B cell (primary cell): ENCODE measurements at regions not wholly inside any gene's neighbourhood (a gene's known extent, or its start where the extent isn't known, plus 50 kb on each side); places are given as distances from the start of the nearest gene placed in this dataset.

Experiments
- ATAC-seq: fragments of 200-7000 bp; cut with Tn5 transposase; one replicate; pipeline ENCODE4 v1.10.0; 2021; ENCODE audit warnings: low read depth, mild to moderate bottlenecking, moderate number of reproducible peaks, moderate library complexity
- CTCF ChIA-PET: fragments of 350-600 bp; sonication (Branson Sonifier 250); formaldehyde crosslinking; loops from one replicate; lab custom pipeline; 2021; ENCODE audit warnings: antibody characterized with exemption, inconsistent platforms; lab: Charles Lee
- POLR2A ChIA-PET: fragments of 350-600 bp; sonication (Branson Sonifier 250); formaldehyde crosslinking; loops from one replicate; lab custom pipeline; 2021; ENCODE audit warnings: antibody characterized with exemption; lab: Charles Lee
- DNase-seq: peaks from one replicate; pipeline ENCODE4 v3.0.0; 2013
- H2AFZ ChIP-seq: 2 replicates; pipeline ENCODE4 v1.6.1; 2012; ENCODE audit warnings: mild to moderate bottlenecking, low read depth, low read length; ENCODE audit not compliant: insufficient read depth, poor library complexity, severe bottlenecking
- H3K27ac ChIP-seq, 2 donors: 1 replicate in 1 of 2; 2 replicates in 1 of 2; pipeline ENCODE4 v1.5.1; 2012 to 2013; ENCODE audit warnings: low read length in 2 of 2, mild to moderate bottlenecking in 2 of 2, moderate library complexity in 1 of 2
- H3K27me3 ChIP-seq, 4 experiments: fragments of 200-600 bp in 1 of 4; sonication (generic) in 1 of 4; replicated peaks in 1 of 4; 1 replicate in 2 of 4; 2 replicates in 2 of 4; pipeline versions ENCODE4 v1.6.1 to v1.7.0; 2013 to 2016; ENCODE audit warnings: low read length in 3 of 4, mild to moderate bottlenecking in 2 of 4, mixed read lengths in 1 of 4, moderate library complexity in 1 of 4; ENCODE audit not compliant: insufficient read depth in 4 of 4, control insufficient read depth in 3 of 4; ENCODE audit errors: control extremely low read depth in 1 of 4
- H3K36me3 ChIP-seq, 2 experiments: replicated peaks in 1 of 2; 1 replicate in 1 of 2; 2 replicates in 1 of 2; pipeline versions ENCODE4 v1.6.1 to v1.7.1; 2013; ENCODE audit warnings: low read length in 1 of 2; ENCODE audit not compliant: insufficient read depth in 2 of 2, control insufficient read depth in 1 of 2; ENCODE audit errors: control extremely low read depth in 1 of 2, extremely low read depth in 1 of 2
- H3K4me1 ChIP-seq, 2 donors: fragments of 200-600 bp in 1 of 2; sonication (generic) in 1 of 2; 1 replicate in 1 of 2; 2 replicates in 1 of 2; pipeline versions ENCODE4 v1.5.1 to v1.6.1; 2013 to 2017; ENCODE audit warnings: low read length in 2 of 2; ENCODE audit not compliant: control insufficient read depth in 2 of 2, insufficient read depth in 2 of 2
- H3K4me2 ChIP-seq: replicated peaks from 2 replicates; pipeline ENCODE3; 2012; ENCODE audit warnings: mild to moderate bottlenecking, low read depth, low read length; ENCODE audit not compliant: poor library complexity, severe bottlenecking
- H3K4me3 ChIP-seq, 5 experiments: fragments of 200-600 bp in 1 of 5; sonication (generic) in 1 of 5; 1 replicate in 3 of 5; 2 replicates in 2 of 5; pipeline versions ENCODE4 v1.5.1 to v1.7.0; 2011 to 2016; ENCODE audit warnings: low read length in 4 of 5, mild to moderate bottlenecking in 4 of 5, low read depth in 2 of 5, control low read depth in 1 of 5, moderate library complexity in 1 of 5; ENCODE audit not compliant: insufficient read depth in 1 of 5; ENCODE audit errors: control extremely low read depth in 1 of 5, extremely low read depth in 1 of 5
- H3K79me2 ChIP-seq: fragments of 200-600 bp; sonication (generic); one replicate; pipeline ENCODE4 v1.6.0; 2016; ENCODE audit warnings: low read length; ENCODE audit not compliant: control insufficient read depth, insufficient read depth
- H3K9ac ChIP-seq: fragments of 200-600 bp; sonication (generic); 2 replicates; pipeline ENCODE4 v1.6.1; 2017; ENCODE audit warnings: mild to moderate bottlenecking, low read length, moderate library complexity
- H3K9me3 ChIP-seq, 3 donors: one replicate each; pipeline versions ENCODE4 v1.6.1 to v1.7.1; 2013; ENCODE audit warnings: low read length in 2 of 3; ENCODE audit not compliant: control insufficient read depth in 2 of 3, insufficient read depth in 1 of 3; ENCODE audit errors: control extremely low read depth in 1 of 3
- H4K20me1 ChIP-seq: 2 replicates; pipeline ENCODE4 v1.6.0; 2012; ENCODE audit warnings: mild to moderate bottlenecking, low read length; ENCODE audit not compliant: insufficient read depth, control insufficient read depth, poor library complexity, severe bottlenecking
- H3K27ac Mint-ChIP-seq: one replicate; pipeline ENCODE4 v1.8.0; 2021; ENCODE audit warnings: mixed read lengths
- H3K27me3 Mint-ChIP-seq: one replicate; pipeline ENCODE4 v1.8.0; 2021; ENCODE audit warnings: mixed read lengths
- H3K4me1 Mint-ChIP-seq: one replicate; pipeline ENCODE4 v1.8.0; 2021; ENCODE audit warnings: mixed read lengths
- H3K4me3 Mint-ChIP-seq: one replicate; pipeline ENCODE4 v1.8.0; 2021; ENCODE audit warnings: mixed read lengths
- H3K9me3 Mint-ChIP-seq: one replicate; pipeline ENCODE4 v1.8.0; 2022; ENCODE audit warnings: mixed read lengths; ENCODE audit not compliant: insufficient read depth
- EZH2 ChIP-seq: IDR thresholded peaks from 2 replicates; pipeline ENCODE4 v1.6.1; 2012; ENCODE audit warnings: borderline replicate concordance, low read depth, mild to moderate bottlenecking, moderate library complexity, low read length; ENCODE audit not compliant: insufficient read depth, poor library complexity, severe bottlenecking
- WGBS: methylation state at CpG from one replicate; pipeline ENCODE4 v1.1.5; 2013; ENCODE audit warnings: missing lambda C conversion rate; ENCODE audit not compliant: insufficient coverage; 5-methylcytosine and 5-hydroxymethylcytosine counted together
- intact Hi-C: fragments of 100-400 bp; cut with micrococcal nuclease; formaldehyde crosslinking; loops from one replicate; pipeline ENCODE4 v1.10.0; 2022
- TF ChIP-seq, protein P1 (sequence below): fragments of 200-600 bp; IDR thresholded peaks from one replicate; pipeline ENCODE4 v1.8.0; 2022; ENCODE audit warnings: antibody characterized with exemption, mild to moderate bottlenecking

DNA sequence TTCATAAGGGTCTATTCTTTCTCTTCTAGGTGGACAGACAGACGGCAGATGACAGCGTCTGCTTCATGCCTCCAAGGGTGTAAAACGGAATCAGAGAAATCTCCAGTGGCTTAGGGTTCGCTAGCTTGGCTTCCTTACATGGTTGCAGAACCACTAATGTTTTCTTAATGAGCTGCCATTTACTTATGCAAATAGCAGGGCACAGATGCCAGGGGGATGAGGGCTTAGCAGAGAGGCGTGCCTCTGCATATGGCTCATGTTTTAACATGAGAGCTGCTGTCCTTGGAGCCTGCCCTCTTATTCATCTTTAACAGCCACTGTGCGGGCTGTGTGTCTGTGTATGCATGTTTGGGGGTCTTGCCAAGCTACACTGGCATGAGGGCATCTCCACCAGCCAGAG lies 119.6 kb downstream of the IER5 start:
- CTCF ChIA-PET, result no interaction called here
- peaks cover 24% of the 10 kb centered on the region for H3K27me3 Mint-ChIP-seq
- no peaks in the 10 kb centered on the region for H3K9me3 Mint-ChIP-seq
- Histone ChIP-seq H3K9ac (no peak overlapping the region), H3K4me2 (no peak overlapping the region), H4K20me1 (no peaks in the 10 kb centered on the region), H3K9me3 (no peaks in the 10 kb centered on the region), H2AFZ (no peak overlapping the region), H3K36me3 (no peaks in the 10 kb centered on the region), H3K79me2 (no peaks in the 10 kb centered on the region), H3K4me1 (no peaks in the 10 kb centered on the region), H3K4me3 (no peak overlapping the region), H3K27me3 (no peaks in the 10 kb centered on the region), H3K27ac (no peak overlapping the region)
- DNase-seq (no peak), ATAC-seq (no peak)
- intact Hi-C loops, result no loop called here
- H3K4me3 Mint-ChIP-seq, result no peak overlapping the region
- no peaks in the 10 kb centered on the region for H3K4me1 Mint-ChIP-seq
- no peak overlapping the region for H3K27ac Mint-ChIP-seq
- 90% methylated on average over 5 of the region's 6 CpGs for WGBS
- POLR2A ChIA-PET, result no interaction called here
- TF ChIP-seq, protein P1, sequence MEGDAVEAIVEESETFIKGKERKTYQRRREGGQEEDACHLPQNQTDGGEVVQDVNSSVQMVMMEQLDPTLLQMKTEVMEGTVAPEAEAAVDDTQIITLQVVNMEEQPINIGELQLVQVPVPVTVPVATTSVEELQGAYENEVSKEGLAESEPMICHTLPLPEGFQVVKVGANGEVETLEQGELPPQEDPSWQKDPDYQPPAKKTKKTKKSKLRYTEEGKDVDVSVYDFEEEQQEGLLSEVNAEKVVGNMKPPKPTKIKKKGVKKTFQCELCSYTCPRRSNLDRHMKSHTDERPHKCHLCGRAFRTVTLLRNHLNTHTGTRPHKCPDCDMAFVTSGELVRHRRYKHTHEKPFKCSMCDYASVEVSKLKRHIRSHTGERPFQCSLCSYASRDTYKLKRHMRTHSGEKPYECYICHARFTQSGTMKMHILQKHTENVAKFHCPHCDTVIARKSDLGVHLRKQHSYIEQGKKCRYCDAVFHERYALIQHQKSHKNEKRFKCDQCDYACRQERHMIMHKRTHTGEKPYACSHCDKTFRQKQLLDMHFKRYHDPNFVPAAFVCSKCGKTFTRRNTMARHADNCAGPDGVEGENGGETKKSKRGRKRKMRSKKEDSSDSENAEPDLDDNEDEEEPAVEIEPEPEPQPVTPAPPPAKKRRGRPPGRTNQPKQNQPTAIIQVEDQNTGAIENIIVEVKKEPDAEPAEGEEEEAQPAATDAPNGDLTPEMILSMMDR, result no peak
- no peak for TF ChIP-seq EZH2

- Histone ChIP-seq H3K9me3 (no peaks in the 10 kb centered on the region), H2AFZ (no peak overlapping the region), H3K4me1 (no peaks in the 10 kb centered on the region), H3K36me3 (no peaks in the 10 kb centered on the region), H3K4me2 (no peak overlapping the region), H3K4me3 (no peak overlapping the region), H3K27ac (no peak overlapping the region), H3K79me2 (no peaks in the 10 kb centered on the region), H4K20me1 (no peaks in the 10 kb centered on the region), H3K27me3 (no peaks in the 10 kb centered on the region), H3K9ac (no peak overlapping the region)
- POLR2A ChIA-PET, result no interaction called here
- CTCF ChIA-PET, result no interaction called here
- DNase-seq (no peak), ATAC-seq (no peak)
- H3K27ac Mint-ChIP-seq, result no peak overlapping the region
- no peak for TF ChIP-seq EZH2
- TF ChIP-seq, protein P1, result no peak
- intact Hi-C loops, result no loop called here
- no peaks in the 10 kb centered on the region for H3K9me3 Mint-ChIP-seq
- no peaks in the 10 kb centered on the region for H3K4me1 Mint-ChIP-seq
- 85% methylated on average over 5 of the region's 5 CpGs for WGBS
- no peak overlapping the region for H3K4me3 Mint-ChIP-seq
- H3K27me3 Mint-ChIP-seq, result peaks cover 24% of the 10 kb centered on the region
Measured at GRCh38 chr1:181208967-181209366, 120.5 kb downstream of the IER5 start.
